Stimulated activated CD4-positive, alpha-beta T cell treated with anti-CD3 and anti-CD28 coated beads, TNF-alpha, amount 100 ng/mL, for 48 hours (primary cell): ENCODE measurements at regions not wholly inside any gene's neighbourhood (a gene's known extent, or its start where the extent isn't known, plus 50 kb on each side); places are given as distances from the start of the nearest gene placed in this dataset.
"Not testable (repeated sequence)": the region's sequence is repeated elsewhere in the genome, so short reads cannot be mapped to it uniquely, and the experiment has no call there.

Experiments used
- DNase-seq, 3 donors: peaks; one replicate each; pipeline ENCODE4 v3.0.0-alpha.2; 2020; ENCODE audit warnings: low read depth in 3 of 3

DNA sequence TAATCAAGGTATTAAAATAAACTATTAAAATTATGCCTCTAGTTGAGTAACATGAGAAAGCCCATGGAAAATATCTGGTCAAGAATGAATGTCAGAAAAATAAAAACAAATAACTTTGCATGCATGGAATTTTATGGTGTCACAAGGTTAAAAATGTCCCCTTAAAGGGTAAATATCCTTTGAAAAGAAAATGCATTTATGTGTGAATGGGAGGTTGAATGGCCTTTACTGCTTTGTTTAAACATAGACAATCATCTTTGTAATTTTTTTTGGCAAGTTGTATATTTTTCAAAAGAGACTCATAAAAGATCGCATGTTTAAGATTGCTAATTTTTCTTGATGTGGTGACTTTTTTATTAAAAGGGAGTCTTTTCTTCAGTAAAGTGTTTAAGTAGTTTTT, 564.2 kb downstream of the NR2F2 start:
- DNase-seq: no peak

DNA sequence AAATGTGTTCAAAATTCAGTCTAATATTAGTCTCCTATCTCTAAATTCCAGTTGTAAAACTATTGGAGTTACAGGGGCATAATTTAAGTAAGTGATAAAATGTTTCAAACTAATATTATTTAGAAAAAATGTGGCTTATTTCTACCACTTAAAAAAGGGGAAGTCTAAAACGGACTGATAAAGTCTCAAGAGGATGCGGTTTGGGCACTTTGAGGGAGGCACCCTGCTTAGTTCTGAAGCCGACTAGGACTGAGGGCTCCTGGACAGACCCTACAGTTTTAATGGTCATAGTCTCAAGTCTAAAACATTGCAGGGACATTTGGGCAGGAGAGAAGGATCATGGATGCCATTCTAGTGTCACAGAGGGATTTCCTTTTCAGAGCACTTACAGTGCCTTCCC, 566.3 kb downstream of the NR2F2 start:
- no peak for DNase-seq

DNA sequence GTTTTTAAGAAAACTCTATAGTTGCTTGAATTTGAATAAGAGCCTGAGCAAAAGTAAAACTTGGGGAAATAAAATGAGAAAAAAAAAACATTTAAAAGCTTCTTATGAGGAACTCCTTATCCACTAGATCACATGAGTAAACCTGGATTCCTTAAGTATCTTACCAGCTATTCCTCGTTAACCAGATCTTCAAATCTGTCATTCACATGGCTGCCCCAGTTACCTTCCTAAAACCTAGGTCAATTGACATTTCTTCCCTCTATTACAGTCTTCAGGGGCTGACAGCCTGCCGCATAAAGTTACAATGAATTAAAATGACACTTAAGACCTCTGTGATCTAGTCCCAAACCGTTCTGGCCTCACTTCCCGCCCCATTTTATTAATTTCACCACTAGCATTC, 583.6 kb downstream of the NR2F2 start:
- no peak for DNase-seq

GRCh38 chr15:96916750-96917149, 586.2 kb downstream of the NR2F2 start:
- DNase-seq: no peak

GRCh38 chr15:96924570-96924969, 594.1 kb downstream of the NR2F2 start:
- DNase-seq: no peak

- no peak for DNase-seq
These were observed 617.1 kb downstream of the NR2F2 start for GRCh38 chr15:96947296-96948229.

GRCh38 chr15:96948981-96949380, 618.5 kb downstream of the NR2F2 start:
- DNase-seq: no peak

DNA sequence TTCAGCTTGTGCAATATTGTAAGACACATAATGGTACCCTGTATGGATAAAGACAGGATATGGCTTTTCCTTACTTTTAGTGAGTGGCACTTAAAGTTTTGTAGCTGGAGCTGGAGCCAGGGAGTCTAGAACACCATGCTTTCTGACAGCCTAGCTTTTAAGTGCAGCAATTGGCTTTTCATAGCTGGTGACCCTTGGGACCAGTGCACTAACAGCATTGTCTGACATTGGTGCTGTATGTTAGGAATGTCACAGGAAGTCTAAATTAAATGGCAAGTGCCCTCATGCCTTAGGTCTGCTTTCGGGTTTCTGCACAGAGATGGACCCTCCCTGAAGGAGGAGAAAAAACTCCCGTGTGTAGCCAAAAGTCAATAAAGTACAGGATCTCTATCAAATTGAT, 628.2 kb downstream of the NR2F2 start:
- DNase-seq: no peak

GRCh38 chr15:96959501-96959900, 629.0 kb downstream of the NR2F2 start:
- no peak for DNase-seq

GRCh38 chr15:96960711-96961480, 630.4 kb downstream of the NR2F2 start:
- no peak for DNase-seq

DNA sequence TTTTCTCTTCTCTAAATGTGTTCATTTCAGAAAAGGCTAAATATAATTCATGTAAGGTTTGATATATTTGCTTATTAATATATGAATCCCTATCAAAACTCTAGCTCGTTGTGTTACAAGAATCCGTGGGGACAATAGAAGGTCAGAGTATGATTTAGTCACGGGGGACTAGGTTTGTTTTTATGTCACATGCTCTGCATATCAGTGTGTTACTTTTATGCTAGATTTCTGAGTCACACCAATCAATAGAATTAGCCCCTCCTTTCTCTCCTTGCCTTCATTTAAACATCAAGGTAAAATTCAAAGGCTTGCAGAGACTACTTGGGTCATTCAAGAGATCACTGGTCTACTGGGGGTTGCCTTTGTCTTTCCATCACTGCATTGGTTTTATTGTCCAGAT, 636.1 kb downstream of the NR2F2 start:
- DNase-seq: no peak

- DNase-seq: no peak
These were observed 639.5 kb downstream of the NR2F2 start for GRCh38 chr15:96969732-96970710.

DNA sequence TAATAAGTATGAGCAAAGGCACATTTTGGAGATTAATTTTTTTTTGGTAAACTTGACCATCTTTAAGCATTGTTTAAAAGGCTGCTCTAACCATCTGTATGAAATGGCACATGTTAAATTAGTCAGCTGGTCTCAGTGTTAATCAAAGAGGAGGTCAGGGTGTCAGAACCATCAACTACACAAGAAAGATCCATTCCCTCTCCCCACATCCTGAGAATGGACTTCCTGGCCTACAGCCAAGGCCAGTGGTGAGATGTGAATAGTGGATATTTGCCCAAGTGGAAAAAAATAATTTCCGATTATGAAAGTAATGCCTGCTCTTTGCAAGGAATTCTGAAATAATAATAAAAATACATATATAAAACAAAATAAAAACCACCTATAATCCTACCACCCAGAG, 641.7 kb downstream of the NR2F2 start:
- DNase-seq: no peak

- no peak for DNase-seq
These were observed 644.3 kb downstream of the NR2F2 start for GRCh38 chr15:96974761-96975160.

DNA sequence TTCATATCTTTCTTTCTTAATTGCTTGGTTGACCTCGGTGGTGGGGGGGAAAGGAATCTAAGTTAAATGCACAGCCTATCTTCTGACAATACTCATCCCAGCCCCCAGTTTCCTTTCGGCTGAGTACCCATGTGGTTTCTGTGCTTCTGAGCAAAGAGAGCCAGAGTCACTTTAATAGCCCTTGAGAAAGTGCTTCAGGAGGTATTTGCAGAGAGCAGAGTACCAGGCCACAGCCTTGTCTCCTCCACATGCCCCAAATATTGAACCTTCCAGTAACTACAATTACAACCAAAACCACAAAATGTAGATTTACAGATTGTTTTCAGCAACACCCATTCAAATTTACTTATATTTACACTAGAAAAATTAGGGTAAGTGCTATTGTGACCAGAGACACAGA, 647.4 kb downstream of the NR2F2 start:
- DNase-seq: no peak

DNA sequence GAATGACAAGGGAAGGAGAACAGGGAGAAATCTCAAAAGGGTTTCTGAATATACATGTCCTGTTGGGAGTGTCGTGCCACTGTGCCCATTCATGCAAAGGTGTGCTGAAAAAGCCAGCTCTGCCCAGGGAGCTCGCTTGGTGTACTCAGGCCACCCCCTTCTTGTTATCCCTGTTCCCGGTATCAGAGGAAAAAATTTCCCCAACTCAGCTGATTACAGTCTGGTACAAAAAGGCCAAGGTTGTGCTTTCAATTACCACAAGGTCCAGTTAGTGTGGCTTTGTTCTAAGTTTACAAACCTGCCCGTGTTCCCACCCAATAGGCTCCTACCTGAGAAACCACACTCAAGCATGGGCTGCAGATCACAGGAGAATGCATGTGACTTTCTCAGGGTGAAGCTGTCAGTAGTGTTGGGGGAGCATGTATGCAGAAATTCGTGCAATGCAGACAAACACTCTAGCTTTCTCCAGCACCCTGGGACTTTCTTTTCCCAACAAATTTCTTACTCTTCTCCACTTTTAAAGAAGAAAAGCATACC, 648.5 kb downstream of the NR2F2 start:
- no peak for DNase-seq

DNA sequence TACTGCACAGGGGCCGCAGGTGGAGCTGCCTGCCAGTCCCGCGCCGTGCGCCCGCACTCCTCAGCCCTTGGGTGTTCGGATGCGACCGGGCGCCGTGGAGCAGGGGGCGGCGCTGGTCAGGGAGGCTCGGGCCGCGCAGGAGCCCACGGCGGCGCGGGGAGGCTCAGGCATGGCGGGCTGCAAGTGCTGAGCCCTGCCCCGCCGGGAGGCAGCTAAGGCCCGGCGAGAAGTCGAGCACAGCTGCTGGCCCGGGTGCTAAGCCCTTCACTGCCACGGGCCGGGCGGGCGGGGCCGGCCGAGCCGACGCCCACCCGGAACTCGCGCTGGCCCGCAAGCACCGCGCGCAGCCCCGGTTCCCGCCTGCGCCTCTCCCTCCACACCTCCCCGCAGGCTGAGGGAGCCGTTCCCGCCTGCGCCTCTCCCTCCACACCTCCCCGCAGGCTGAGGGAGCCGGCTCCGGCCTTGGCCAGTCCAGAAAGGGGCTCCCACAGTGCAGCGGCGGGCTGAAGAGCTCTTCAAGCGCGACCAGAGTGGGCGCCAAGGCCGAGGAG, 653.7 kb downstream of the NR2F2 start:
- DNase-seq: not testable (repeated sequence)

GRCh38 chr15:96992817-96993216, 662.3 kb downstream of the NR2F2 start:
- no peak for DNase-seq

DNA sequence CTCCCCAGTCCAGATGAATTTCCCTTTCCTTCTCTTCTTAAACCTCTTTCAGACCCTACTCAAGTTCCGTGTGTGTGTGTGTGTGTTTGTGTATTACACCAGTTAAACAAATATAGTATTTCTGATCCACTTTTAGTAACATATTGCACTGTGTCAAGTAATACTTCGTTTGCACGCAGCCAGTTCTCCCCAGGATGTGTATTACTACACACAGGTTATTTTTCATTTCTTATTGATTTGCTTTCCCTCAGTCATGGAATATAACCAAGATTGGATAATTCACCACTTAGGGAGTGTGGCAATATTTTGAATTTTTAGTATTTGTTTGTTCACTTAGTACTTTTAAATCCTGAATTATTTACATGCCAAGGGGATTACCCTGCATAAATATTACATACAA, 667.0 kb downstream of the NR2F2 start:
- no peak for DNase-seq

GRCh38 chr15:97009031-97009431, 678.5 kb downstream of the NR2F2 start:
- no peak for DNase-seq

- DNase-seq: no peak
These were observed 682.5 kb downstream of the NR2F2 start for GRCh38 chr15:97012986-97013385.
